ENCODE measurements at regions not wholly inside any gene's neighbourhood (a gene's known extent, or its start where the extent isn't known, plus 50 kb on each side); places are given as distances from the start of the nearest gene placed in this dataset.
"Not testable (repeated sequence)": the region's sequence is repeated elsewhere in the genome, so short reads cannot be mapped to it uniquely, and the experiment has no call there.

GRCh38 chr6:144488590-144488989 lies 203.5 kb downstream of the UTRN start:
- Histone ChIP-seq H3K27me3 (ENCODE audit: control insufficient read depth, insufficient read depth, low read length) (no peaks in the 10 kb centered on the region), H3K4me3 (ENCODE audit: low read depth, low read length) (no peak overlapping the region), H3K36me3 (ENCODE audit: control insufficient read depth, insufficient read depth, low read length) (no peaks in the 10 kb centered on the region), H3K9ac (ENCODE audit: low read depth, low read length) (no peak overlapping the region), H3K4me1 (ENCODE audit: control insufficient read depth, insufficient read depth, low read length) (no peaks in the 10 kb centered on the region), H3K9me3 (ENCODE audit: control insufficient read depth, insufficient read depth, low read length) (no peaks in the 10 kb centered on the region)

- Histone ChIP-seq H3K4me1 (ENCODE audit: control insufficient read depth, insufficient read depth, low read length) (no peaks in the 10 kb centered on the region), H3K4me3 (ENCODE audit: low read depth, low read length) (no peak overlapping the region), H3K9ac (ENCODE audit: low read depth, low read length) (no peak overlapping the region), H3K36me3 (ENCODE audit: control insufficient read depth, insufficient read depth, low read length) (no peaks in the 10 kb centered on the region), H3K27me3 (ENCODE audit: control insufficient read depth, insufficient read depth, low read length) (no peaks in the 10 kb centered on the region), H3K9me3 (ENCODE audit: control insufficient read depth, insufficient read depth, low read length) (no peaks in the 10 kb centered on the region)
Measured at GRCh38 chr6:144493035-144493910, 208.1 kb downstream of the UTRN start.

GRCh38 chr6:144495076-144495475 lies 209.9 kb downstream of the UTRN start:
- not testable (repeated sequence) for H3K36me3 ChIP-seq (ENCODE audit: control insufficient read depth, insufficient read depth, low read length); H3K27me3 ChIP-seq (ENCODE audit: control insufficient read depth, insufficient read depth, low read length); H3K4me1 ChIP-seq (ENCODE audit: control insufficient read depth, insufficient read depth, low read length); H3K4me3 ChIP-seq (ENCODE audit: low read depth, low read length); H3K9ac ChIP-seq (ENCODE audit: low read depth, low read length); H3K9me3 ChIP-seq (ENCODE audit: control insufficient read depth, insufficient read depth, low read length)

GRCh38 chr6:144497650-144498049 lies 212.5 kb downstream of the UTRN start:
- no peak overlapping the region for H3K9ac ChIP-seq (ENCODE audit: low read depth, low read length)
- no peaks in the 10 kb centered on the region for H3K4me1 ChIP-seq (ENCODE audit: control insufficient read depth, insufficient read depth, low read length)
- no peaks in the 10 kb centered on the region for H3K36me3 ChIP-seq (ENCODE audit: control insufficient read depth, insufficient read depth, low read length)
- H3K27me3 ChIP-seq (ENCODE audit: control insufficient read depth, insufficient read depth, low read length), result no peaks in the 10 kb centered on the region
- H3K9me3 ChIP-seq (ENCODE audit: control insufficient read depth, insufficient read depth, low read length), result no peaks in the 10 kb centered on the region
- no peak overlapping the region for H3K4me3 ChIP-seq (ENCODE audit: low read depth, low read length)

- Histone ChIP-seq H3K36me3 (ENCODE audit: control insufficient read depth, insufficient read depth, low read length) (no peaks in the 10 kb centered on the region), H3K9me3 (ENCODE audit: control insufficient read depth, insufficient read depth, low read length) (no peaks in the 10 kb centered on the region), H3K27me3 (ENCODE audit: control insufficient read depth, insufficient read depth, low read length) (no peaks in the 10 kb centered on the region), H3K9ac (ENCODE audit: low read depth, low read length) (no peak overlapping the region), H3K4me1 (ENCODE audit: control insufficient read depth, insufficient read depth, low read length) (no peaks in the 10 kb centered on the region), H3K4me3 (ENCODE audit: low read depth, low read length) (no peak overlapping the region)
Measured at GRCh38 chr6:144500892-144501291, 215.8 kb downstream of the UTRN start.

GRCh38 chr6:144505214-144505613 lies 220.1 kb downstream of the UTRN start:
- H3K9me3 ChIP-seq (ENCODE audit: control insufficient read depth, insufficient read depth, low read length); H3K4me3 ChIP-seq (ENCODE audit: low read depth, low read length); H3K4me1 ChIP-seq (ENCODE audit: control insufficient read depth, insufficient read depth, low read length); H3K27me3 ChIP-seq (ENCODE audit: control insufficient read depth, insufficient read depth, low read length); H3K36me3 ChIP-seq (ENCODE audit: control insufficient read depth, insufficient read depth, low read length); H3K9ac ChIP-seq (ENCODE audit: low read depth, low read length): not testable (repeated sequence)

GRCh38 chr6:144506051-144506450 lies 220.9 kb downstream of the UTRN start:
- H3K27me3 ChIP-seq (ENCODE audit: control insufficient read depth, insufficient read depth, low read length); H3K4me3 ChIP-seq (ENCODE audit: low read depth, low read length); H3K4me1 ChIP-seq (ENCODE audit: control insufficient read depth, insufficient read depth, low read length); H3K9ac ChIP-seq (ENCODE audit: low read depth, low read length); H3K36me3 ChIP-seq (ENCODE audit: control insufficient read depth, insufficient read depth, low read length); H3K9me3 ChIP-seq (ENCODE audit: control insufficient read depth, insufficient read depth, low read length): not testable (repeated sequence)

- H3K4me3 ChIP-seq (ENCODE audit: low read depth, low read length); H3K4me1 ChIP-seq (ENCODE audit: control insufficient read depth, insufficient read depth, low read length); H3K27me3 ChIP-seq (ENCODE audit: control insufficient read depth, insufficient read depth, low read length); H3K9me3 ChIP-seq (ENCODE audit: control insufficient read depth, insufficient read depth, low read length); H3K36me3 ChIP-seq (ENCODE audit: control insufficient read depth, insufficient read depth, low read length); H3K9ac ChIP-seq (ENCODE audit: low read depth, low read length): not testable (repeated sequence)
Measured at GRCh38 chr6:144507772-144508312, 222.7 kb downstream of the UTRN start.

GRCh38 chr6:144510859-144511258 lies 225.7 kb downstream of the UTRN start:
- no peaks in the 10 kb centered on the region for H3K9me3 ChIP-seq (ENCODE audit: control insufficient read depth, insufficient read depth, low read length)
- no peaks in the 10 kb centered on the region for H3K4me1 ChIP-seq (ENCODE audit: control insufficient read depth, insufficient read depth, low read length)
- H3K4me3 ChIP-seq (ENCODE audit: low read depth, low read length), result no peak overlapping the region
- H3K36me3 ChIP-seq (ENCODE audit: control insufficient read depth, insufficient read depth, low read length), result peaks cover 3% of the 10 kb centered on the region
- no peaks in the 10 kb centered on the region for H3K27me3 ChIP-seq (ENCODE audit: control insufficient read depth, insufficient read depth, low read length)
- H3K9ac ChIP-seq (ENCODE audit: low read depth, low read length), result no peak overlapping the region

GRCh38 chr6:144515761-144516160 lies 230.6 kb downstream of the UTRN start:
- no peaks in the 10 kb centered on the region for H3K9me3 ChIP-seq (ENCODE audit: control insufficient read depth, insufficient read depth, low read length)
- H3K9ac ChIP-seq (ENCODE audit: low read depth, low read length), result no peak overlapping the region
- no peaks in the 10 kb centered on the region for H3K4me1 ChIP-seq (ENCODE audit: control insufficient read depth, insufficient read depth, low read length)
- H3K4me3 ChIP-seq (ENCODE audit: low read depth, low read length), result no peak overlapping the region
- no peaks in the 10 kb centered on the region for H3K36me3 ChIP-seq (ENCODE audit: control insufficient read depth, insufficient read depth, low read length)
- H3K27me3 ChIP-seq (ENCODE audit: control insufficient read depth, insufficient read depth, low read length), result no peaks in the 10 kb centered on the region

GRCh38 chr6:144519426-144519825 lies 234.3 kb downstream of the UTRN start:
- no peaks in the 10 kb centered on the region for H3K4me1 ChIP-seq (ENCODE audit: control insufficient read depth, insufficient read depth, low read length)
- H3K9ac ChIP-seq (ENCODE audit: low read depth, low read length), result no peak overlapping the region
- no peaks in the 10 kb centered on the region for H3K27me3 ChIP-seq (ENCODE audit: control insufficient read depth, insufficient read depth, low read length)
- no peaks in the 10 kb centered on the region for H3K9me3 ChIP-seq (ENCODE audit: control insufficient read depth, insufficient read depth, low read length)
- no peaks in the 10 kb centered on the region for H3K36me3 ChIP-seq (ENCODE audit: control insufficient read depth, insufficient read depth, low read length)
- no peak overlapping the region for H3K4me3 ChIP-seq (ENCODE audit: low read depth, low read length)

- no peak overlapping the region for H3K4me3 ChIP-seq (ENCODE audit: low read depth, low read length)
- H3K4me1 ChIP-seq (ENCODE audit: control insufficient read depth, insufficient read depth, low read length), result peaks cover 4% of the 10 kb centered on the region
- H3K36me3 ChIP-seq (ENCODE audit: control insufficient read depth, insufficient read depth, low read length), result no peaks in the 10 kb centered on the region
- no peaks in the 10 kb centered on the region for H3K27me3 ChIP-seq (ENCODE audit: control insufficient read depth, insufficient read depth, low read length)
- H3K9me3 ChIP-seq (ENCODE audit: control insufficient read depth, insufficient read depth, low read length), result no peaks in the 10 kb centered on the region
- no peak overlapping the region for H3K9ac ChIP-seq (ENCODE audit: low read depth, low read length)
Measured at GRCh38 chr6:144528743-144529425, 243.7 kb downstream of the UTRN start.
